Fibroblast of villous mesenchyme (primary cell): ENCODE measurements at regions not wholly inside any gene's neighbourhood (a gene's known extent, or its start where the extent isn't known, plus 50 kb on each side); places are given as distances from the start of the nearest gene placed in this dataset.

Source experiments
- DNase-seq: peaks from one replicate; pipeline ENCODE4 v3.0.0-alpha.2; 2010; ENCODE audit warnings: low read depth
- H3K4me3 ChIP-seq: 2 replicates; pipeline ENCODE4 v1.5.1; 2011; ENCODE audit warnings: low read depth, mild to moderate bottlenecking, low read length
- CTCF ChIP-seq: IDR thresholded peaks from 2 replicates; pipeline ENCODE4 v1.5.1; 2012; ENCODE audit warnings: low read depth, mild to moderate bottlenecking, low read length; ENCODE audit not compliant: insufficient read depth

GRCh38 chr3:19025441-19025840, 122.9 kb upstream of the KCNH8 start:
- TF ChIP-seq CTCF = no peak
- no peak for DNase-seq
- H3K4me3 ChIP-seq = no peak overlapping the region

GRCh38 chr3:19022546-19022945, 125.8 kb upstream of the KCNH8 start:
- no peak for DNase-seq
- no peak overlapping the region for H3K4me3 ChIP-seq
- TF ChIP-seq CTCF = no peak

- TF ChIP-seq CTCF = no peak
Observed at GRCh38 chr3:19016851-19017250, 131.5 kb upstream of the KCNH8 start.

GRCh38 chr3:19013879-19014278, 134.4 kb upstream of the KCNH8 start:
- DNase-seq = no peak
- no peak for TF ChIP-seq CTCF
- H3K4me3 ChIP-seq = no peak overlapping the region

More at GRCh38 chr3:19016851-19017250, 131.5 kb upstream of the KCNH8 start:
- no peak overlapping the region for H3K4me3 ChIP-seq
- no peak for DNase-seq

DNA sequence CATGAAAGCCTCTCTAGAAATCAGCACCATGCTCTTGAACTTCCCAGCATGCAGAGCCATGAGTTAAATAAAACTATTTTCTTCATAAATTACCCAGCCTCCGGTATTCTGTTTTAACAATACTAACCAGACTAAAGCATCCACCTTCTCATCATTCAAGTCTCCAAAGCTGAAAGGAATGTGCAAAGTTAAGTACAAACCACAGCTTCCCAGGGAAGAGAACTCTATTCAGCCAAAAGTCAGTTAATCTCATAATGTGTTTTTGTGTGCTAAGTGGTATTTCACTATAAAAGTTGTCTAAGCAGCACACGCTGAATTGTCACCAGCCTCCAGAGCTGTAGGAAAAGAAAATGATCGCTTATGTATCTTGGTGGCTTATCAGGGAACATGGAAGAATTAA, 135.5 kb upstream of the KCNH8 start:
- no peak for TF ChIP-seq CTCF
- DNase-seq = no peak
- H3K4me3 ChIP-seq = no peak overlapping the region

GRCh38 chr3:19002606-19003005, 145.7 kb upstream of the KCNH8 start:
- no peak for TF ChIP-seq CTCF
- no peak overlapping the region for H3K4me3 ChIP-seq
- no peak for DNase-seq

- no peak for DNase-seq
- H3K4me3 ChIP-seq = no peak overlapping the region
- TF ChIP-seq CTCF = no peak
Observed at GRCh38 chr3:18998069-18998468, 150.2 kb upstream of the KCNH8 start.
